ENCODE measurements at regions not wholly inside any gene's neighbourhood (a gene's known extent, or its start where the extent isn't known, plus 50 kb on each side); places are given as distances from the start of the nearest gene placed in this dataset.

DNA sequence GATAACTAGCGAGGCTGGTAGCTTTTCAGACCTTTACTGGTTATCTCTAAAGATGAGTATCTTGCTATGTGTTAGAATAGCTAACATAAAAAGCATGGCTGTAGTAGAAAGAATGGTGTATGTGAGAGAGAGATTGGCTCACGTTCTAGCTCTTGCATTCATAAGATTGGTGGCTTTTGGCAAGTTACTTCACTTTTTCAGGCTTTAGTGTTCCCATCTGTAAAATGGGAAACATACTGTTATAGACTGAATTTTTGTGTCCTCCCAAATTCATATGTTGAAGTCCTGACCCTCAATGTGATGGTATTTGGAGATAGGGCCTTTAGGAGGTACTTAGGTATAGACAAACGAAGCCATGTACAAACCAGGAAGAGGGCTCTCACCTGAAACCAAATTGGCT lies 302.4 kb upstream of the KLF4 start:
- no peak for TF ChIP-seq POLR2A (IDR thresholded peaks at IDR 0.05)
- TF ChIP-seq, protein P1, sequence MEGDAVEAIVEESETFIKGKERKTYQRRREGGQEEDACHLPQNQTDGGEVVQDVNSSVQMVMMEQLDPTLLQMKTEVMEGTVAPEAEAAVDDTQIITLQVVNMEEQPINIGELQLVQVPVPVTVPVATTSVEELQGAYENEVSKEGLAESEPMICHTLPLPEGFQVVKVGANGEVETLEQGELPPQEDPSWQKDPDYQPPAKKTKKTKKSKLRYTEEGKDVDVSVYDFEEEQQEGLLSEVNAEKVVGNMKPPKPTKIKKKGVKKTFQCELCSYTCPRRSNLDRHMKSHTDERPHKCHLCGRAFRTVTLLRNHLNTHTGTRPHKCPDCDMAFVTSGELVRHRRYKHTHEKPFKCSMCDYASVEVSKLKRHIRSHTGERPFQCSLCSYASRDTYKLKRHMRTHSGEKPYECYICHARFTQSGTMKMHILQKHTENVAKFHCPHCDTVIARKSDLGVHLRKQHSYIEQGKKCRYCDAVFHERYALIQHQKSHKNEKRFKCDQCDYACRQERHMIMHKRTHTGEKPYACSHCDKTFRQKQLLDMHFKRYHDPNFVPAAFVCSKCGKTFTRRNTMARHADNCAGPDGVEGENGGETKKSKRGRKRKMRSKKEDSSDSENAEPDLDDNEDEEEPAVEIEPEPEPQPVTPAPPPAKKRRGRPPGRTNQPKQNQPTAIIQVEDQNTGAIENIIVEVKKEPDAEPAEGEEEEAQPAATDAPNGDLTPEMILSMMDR (IDR thresholded peaks at IDR 0.05) = no peak
